ENCODE measurements at regions not wholly inside any gene's neighbourhood (a gene's known extent, or its start where the extent isn't known, plus 50 kb on each side); places are given as distances from the start of the nearest gene placed in this dataset.

- 80 to 90% methylated on average over 1 of the region's 1 CpG for WGBS, 2 experiments (ENCODE audit: insufficient coverage in 1 of 2, insufficient read length in 1 of 2)
- no peaks in the 10 kb centered on the region for H3K9me3 ChIP-seq (ENCODE audit: control insufficient read depth, low read length)
- no peak overlapping the region for H3K9ac ChIP-seq (ENCODE audit: extremely low read depth, low read length, poor library complexity, severe bottlenecking)
- no peak overlapping the region for H3K27ac ChIP-seq (ENCODE audit: low read depth, low read length)
- Mint-ChIP-seq H3K36me3 (ENCODE audit: low read depth) (no peaks in the 10 kb centered on the region), H3K27me3 (ENCODE audit: insufficient read depth) (peaks cover 5% of the 10 kb centered on the region), H3K4me1 (no peaks in the 10 kb centered on the region), H3K9me3 (peaks cover 4% of the 10 kb centered on the region), H3K27ac (no peak overlapping the region), H3K4me3 (no peak overlapping the region)
- no peaks in the 10 kb centered on the region for H3K4me1 ChIP-seq (ENCODE audit: control insufficient read depth, insufficient read depth, low read length)
- no peaks in the 10 kb centered on the region for H3K36me3 ChIP-seq (ENCODE audit: control insufficient read depth, insufficient read depth, low read length)
- TF ChIP-seq CTCF (conservative IDR thresholded peaks at IDR 0.05) = no peak
- no peak overlapping the region for H3K4me3 ChIP-seq (ENCODE audit: low read length)
- peaks cover 10% of the 10 kb centered on the region for H3K27me3 ChIP-seq (ENCODE audit: control insufficient read depth, insufficient read depth, low read length, poor library complexity, severe bottlenecking)
- DNase-seq = no peak
These were observed 635.3 kb downstream of the INHBA start for GRCh38 chr7:41067576-41067975.

- H3K9me3 Mint-ChIP-seq = no peaks in the 10 kb centered on the region
- no peak overlapping the region for H3K4me3 ChIP-seq (ENCODE audit: low read length)
- H3K9me3 ChIP-seq (ENCODE audit: control insufficient read depth, low read length) = no peaks in the 10 kb centered on the region
- peaks cover 15% of the 10 kb centered on the region for H3K27me3 Mint-ChIP-seq (ENCODE audit: insufficient read depth)
- peaks cover 18% of the 10 kb centered on the region for H3K27me3 ChIP-seq (ENCODE audit: control insufficient read depth, insufficient read depth, low read length, poor library complexity, severe bottlenecking)
- H3K36me3 ChIP-seq (ENCODE audit: control insufficient read depth, insufficient read depth, low read length) = no peaks in the 10 kb centered on the region
- H3K9ac ChIP-seq (ENCODE audit: extremely low read depth, low read length, poor library complexity, severe bottlenecking) = no peak overlapping the region
- H3K27ac ChIP-seq (ENCODE audit: low read depth, low read length) = no peak overlapping the region
- 93 to 96% methylated on average over 4 of the region's 4 CpGs for WGBS, 2 experiments (ENCODE audit: insufficient coverage in 1 of 2, insufficient read length in 1 of 2)
- H3K4me1 Mint-ChIP-seq = peaks cover 4% of the 10 kb centered on the region
- no peak for TF ChIP-seq CTCF (conservative IDR thresholded peaks at IDR 0.05)
- H3K36me3 Mint-ChIP-seq (ENCODE audit: low read depth) = no peaks in the 10 kb centered on the region
- no peak overlapping the region for H3K4me3 Mint-ChIP-seq
- H3K4me1 ChIP-seq (ENCODE audit: control insufficient read depth, insufficient read depth, low read length) = no peaks in the 10 kb centered on the region
- H3K27ac Mint-ChIP-seq = no peak overlapping the region
- no peak for DNase-seq
These were observed 637.2 kb downstream of the INHBA start for GRCh38 chr7:41065663-41066062.

GRCh38 chr7:41063116-41063515 is 639.8 kb downstream of the INHBA start:
- 89% methylated on average over 3 of the region's 4 CpGs; no CpG with 5 or more reads in 1 of the 2 experiments for WGBS, 2 experiments (ENCODE audit: insufficient coverage in 1 of 2, insufficient read length in 1 of 2)
- peaks cover 26% of the 10 kb centered on the region for H3K27me3 Mint-ChIP-seq (ENCODE audit: insufficient read depth)

More at GRCh38 chr7:41063116-41063515, 639.8 kb downstream of the INHBA start:
- Mint-ChIP-seq H3K9me3 (peaks cover under 1% of the 10 kb centered on the region), H3K27ac (no peak overlapping the region), H3K4me3 (no peak overlapping the region), H3K4me1 (peaks cover 29% of the 10 kb centered on the region), H3K36me3 (ENCODE audit: low read depth) (no peaks in the 10 kb centered on the region)
- DNase-seq = no peak
- H3K27ac ChIP-seq (ENCODE audit: low read depth, low read length) = no peak overlapping the region
- H3K4me3 ChIP-seq (ENCODE audit: low read length) = no peak overlapping the region
- no peak overlapping the region for H3K9ac ChIP-seq (ENCODE audit: extremely low read depth, low read length, poor library complexity, severe bottlenecking)
- peaks cover 23% of the 10 kb centered on the region for H3K27me3 ChIP-seq (ENCODE audit: control insufficient read depth, insufficient read depth, low read length, poor library complexity, severe bottlenecking)
- peaks cover 1% of the 10 kb centered on the region for H3K9me3 ChIP-seq (ENCODE audit: control insufficient read depth, low read length)
- no peaks in the 10 kb centered on the region for H3K36me3 ChIP-seq (ENCODE audit: control insufficient read depth, insufficient read depth, low read length)
- TF ChIP-seq CTCF (conservative IDR thresholded peaks at IDR 0.05) = no peak
- peaks cover 19% of the 10 kb centered on the region for H3K4me1 ChIP-seq (ENCODE audit: control insufficient read depth, insufficient read depth, low read length)
